Activated CD4-positive, alpha-beta T cell treated with anti-CD3 and anti-CD28 coated beads, Interleukin-10, Interleukin-2, amounts not matched to agents 100 ng/mL and 50 ng/mL, durations not matched to agents 16 hours and 8 hours (primary cell): ENCODE measurements at regions not wholly inside any gene's neighbourhood (a gene's known extent, or its start where the extent isn't known, plus 50 kb on each side); places are given as distances from the start of the nearest gene placed in this dataset.
"Not testable (repeated sequence)": the region's sequence is repeated elsewhere in the genome, so short reads cannot be mapped to it uniquely, and the experiment has no call there.

Experiments used
- DNase-seq: peaks from one replicate; pipeline ENCODE4 v3.0.0-alpha.2; 2020

GRCh38 chr12:34198924-34199323 lies 176.6 kb downstream of the ALG10 start:
- DNase-seq = no peak

GRCh38 chr12:34203866-34204620 lies 181.7 kb downstream of the ALG10 start:
- no peak for DNase-seq

DNA sequence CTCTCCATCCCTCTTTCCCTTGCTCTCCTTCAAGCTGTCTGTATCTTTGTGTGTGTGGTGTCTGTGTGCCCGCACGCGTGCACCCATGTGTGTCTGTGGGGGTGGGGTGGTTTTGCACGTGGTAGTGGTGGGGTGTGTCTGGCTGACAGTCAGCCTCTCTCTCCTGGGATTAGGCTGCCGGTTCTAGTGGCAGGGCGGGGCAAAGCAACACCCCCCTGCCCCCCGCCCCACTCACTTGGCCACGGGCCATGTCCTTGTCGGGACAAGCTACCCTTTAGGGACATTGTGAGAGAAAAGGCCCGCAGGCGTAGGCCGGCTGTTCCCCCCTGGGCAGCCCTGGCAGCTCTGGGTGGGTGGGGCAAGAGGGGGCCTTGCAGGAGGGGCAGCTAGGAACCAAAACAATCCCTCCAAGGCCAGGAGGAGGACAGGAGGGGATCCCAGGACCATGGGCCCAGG lies 182.6 kb downstream of the ALG10 start:
- no peak for DNase-seq

GRCh38 chr12:34205401-34205800 lies 183.1 kb downstream of the ALG10 start:
- no peak for DNase-seq

DNA sequence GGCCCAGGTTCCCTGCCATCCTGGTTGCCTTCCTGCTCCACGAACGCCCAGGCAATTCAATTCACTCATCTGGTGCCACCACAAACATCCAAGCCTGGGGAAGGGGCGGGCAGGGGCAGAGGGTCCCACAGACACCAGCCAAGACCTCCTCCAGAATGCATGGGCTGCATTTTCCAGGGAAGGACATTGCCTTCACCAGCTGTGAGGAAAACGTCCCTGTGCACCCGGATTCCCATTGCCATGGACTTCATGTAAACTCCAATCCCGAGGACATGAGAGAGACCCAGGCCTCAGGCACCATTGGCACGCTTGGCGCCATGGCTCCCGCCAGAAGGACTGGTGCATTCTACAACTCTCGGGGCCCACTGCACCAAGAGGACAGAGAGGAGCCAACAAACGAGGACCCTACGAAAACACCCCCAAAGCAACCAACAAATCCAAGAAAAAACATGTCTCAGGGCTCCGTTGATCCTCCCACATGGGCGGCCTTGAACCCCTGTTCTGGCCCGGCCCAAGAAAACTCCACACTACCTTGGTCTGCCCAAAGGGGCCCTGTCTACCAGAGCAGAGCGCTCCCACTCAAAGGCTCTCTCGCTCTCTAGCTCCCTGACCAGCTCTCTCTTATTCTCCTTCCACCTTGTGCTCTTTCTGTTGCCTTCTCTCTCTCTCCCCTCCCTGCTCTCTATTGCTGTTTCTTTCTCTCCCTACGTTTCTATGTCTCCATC lies 183.9 kb downstream of the ALG10 start:
- no peak for DNase-seq

DNA sequence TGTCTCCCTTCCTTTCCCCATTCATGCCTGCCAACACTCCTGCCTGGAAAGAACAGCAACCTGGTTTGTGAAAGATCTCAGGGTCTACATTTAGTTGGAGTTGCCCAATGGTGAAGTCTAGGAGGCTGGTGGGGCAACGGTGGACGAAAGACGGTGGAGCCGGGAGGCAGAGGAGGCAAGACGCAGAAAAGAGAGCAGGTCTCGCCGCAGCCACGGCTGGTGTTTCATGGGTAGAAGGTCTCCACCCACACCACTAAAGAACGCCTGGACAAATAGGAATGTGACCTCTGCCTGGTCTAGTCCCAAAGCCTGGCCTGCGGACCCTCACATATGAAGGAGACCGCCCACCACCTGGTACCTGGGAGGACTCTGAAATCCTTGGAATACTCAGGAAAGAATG lies 185.6 kb downstream of the ALG10 start:
- no peak for DNase-seq

- DNase-seq = no peak
These were observed 186.3 kb downstream of the ALG10 start for GRCh38 chr12:34208331-34209258.

DNA sequence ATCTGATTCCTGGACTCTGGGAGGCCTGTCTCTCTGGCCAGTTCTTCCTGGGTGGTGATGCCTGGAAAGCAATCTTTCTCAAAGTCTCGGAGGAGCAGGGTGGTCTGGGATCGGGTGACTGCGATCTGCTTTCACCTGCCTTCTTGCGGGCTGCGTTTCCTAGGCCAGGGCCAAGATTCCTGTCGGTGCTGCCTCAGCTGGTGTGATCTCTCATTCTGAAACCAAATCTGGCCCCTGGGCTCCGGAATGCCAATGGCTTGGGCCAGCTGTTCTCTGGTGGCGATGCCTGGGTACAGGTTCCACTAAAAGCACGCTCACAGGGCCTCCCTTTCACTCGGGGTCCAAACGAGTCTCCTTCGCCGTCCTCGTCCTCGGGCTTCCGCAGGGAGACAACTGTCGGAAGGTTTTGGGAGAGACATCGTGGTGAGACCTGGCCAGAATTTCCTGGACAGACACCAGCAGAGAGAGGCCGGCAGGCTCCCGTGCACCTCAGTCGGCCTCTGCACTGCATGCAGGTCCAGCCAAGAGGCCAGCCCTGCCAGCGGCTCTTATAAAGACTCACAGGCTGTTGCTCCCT lies 187.1 kb downstream of the ALG10 start:
- no peak for DNase-seq

GRCh38 chr12:34210183-34210582 lies 187.9 kb downstream of the ALG10 start:
- DNase-seq = no peak

- no peak for DNase-seq
These were observed 188.6 kb downstream of the ALG10 start for GRCh38 chr12:34210689-34211530.

DNA sequence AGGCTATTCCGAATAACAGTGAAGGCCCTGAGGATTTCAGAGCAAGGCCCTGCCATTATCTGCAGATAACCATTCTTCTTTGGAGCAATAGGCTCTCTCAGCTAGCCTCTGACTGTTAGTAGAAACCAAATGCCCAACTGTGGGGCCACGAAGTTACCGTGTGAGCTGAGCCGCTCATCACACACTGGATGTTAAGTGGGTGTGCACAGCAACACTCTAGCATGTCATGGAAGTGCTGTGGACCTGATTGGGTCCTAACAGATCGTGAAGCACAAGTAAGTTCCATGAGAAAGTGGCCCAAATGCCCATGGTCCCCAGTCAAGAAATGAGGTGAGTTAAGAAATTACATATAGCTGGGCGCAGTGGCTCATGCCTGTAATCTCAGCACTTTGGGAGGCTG lies 190.4 kb downstream of the ALG10 start:
- DNase-seq = no peak

- no peak for DNase-seq
These were observed 191.7 kb downstream of the ALG10 start for GRCh38 chr12:34214011-34214410.

DNA sequence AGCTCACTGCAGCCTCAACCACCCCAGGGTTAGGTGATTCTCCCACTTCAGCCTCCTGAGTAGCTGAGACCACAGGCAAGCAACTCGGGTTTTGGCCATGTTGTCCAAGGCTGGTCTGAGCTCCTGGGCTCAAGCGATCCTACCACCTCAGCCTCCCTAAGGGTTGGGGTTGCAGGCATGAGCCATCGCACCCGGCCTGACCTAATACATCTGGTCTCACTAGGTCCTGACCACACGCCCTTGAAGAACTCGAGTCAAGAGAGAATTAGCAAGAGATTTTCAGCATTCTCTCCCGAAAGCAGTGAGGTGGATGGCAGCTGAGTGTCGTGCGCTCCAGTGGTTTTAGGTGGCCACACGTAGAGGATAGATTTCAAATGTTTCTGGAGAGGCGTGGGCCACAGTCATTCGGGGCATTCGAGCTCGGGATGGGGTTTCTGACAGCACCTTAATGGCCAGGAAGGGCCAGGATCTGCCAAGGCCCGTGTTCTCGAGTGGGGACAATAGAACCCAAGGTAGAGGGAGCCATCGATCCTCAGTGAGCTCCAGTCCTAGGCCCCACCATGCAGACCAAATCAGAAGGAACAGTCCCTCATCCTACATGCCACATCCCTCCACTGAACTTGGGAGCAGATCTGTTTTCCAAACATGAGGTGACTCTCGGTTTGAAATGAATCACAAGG lies 193.1 kb downstream of the ALG10 start:
- DNase-seq = no peak

- no peak for DNase-seq
These were observed 193.6 kb downstream of the ALG10 start for GRCh38 chr12:34215893-34216285.

GRCh38 chr12:34217660-34218059 lies 195.4 kb downstream of the ALG10 start:
- no peak for DNase-seq

DNA sequence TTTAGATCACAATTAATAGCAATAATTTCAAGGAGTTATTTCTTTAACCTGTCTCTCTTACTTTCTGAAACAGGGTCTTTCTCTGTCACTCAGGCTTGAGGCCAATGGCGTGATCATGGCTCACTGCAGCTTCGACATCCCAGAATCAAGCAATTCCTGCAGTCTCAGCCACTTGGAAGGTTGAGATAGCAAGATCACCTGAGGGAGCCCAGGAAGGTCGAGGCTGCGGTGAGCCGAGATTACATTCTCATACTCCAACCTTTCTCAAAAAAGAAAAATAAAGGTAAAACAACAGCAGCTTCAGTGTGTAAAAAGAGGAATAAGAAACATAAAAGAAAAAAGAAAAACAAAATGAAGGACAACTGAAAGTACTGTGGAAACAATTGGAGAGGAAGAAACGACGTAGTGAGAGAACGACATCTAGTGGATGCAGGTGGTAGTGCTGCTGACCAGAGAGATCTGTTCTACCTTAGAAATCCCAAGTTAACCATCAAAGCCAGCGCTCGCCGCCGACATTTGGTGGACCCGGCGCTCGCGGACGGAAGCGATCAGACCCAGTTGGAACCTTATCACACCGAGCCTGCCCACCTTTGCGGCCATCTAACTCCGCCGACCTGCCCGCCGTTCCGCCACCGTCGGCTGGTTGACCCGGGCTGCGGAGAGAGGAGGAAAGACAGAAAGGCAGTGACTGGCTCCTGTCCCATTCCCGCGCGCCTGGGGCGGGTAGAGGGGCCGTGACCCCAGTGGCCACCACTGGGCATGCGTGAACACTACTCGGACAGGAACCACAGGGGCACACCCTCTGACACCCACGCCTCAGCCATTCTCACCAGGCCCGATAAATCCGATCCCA lies 196.1 kb downstream of the ALG10 start:
- DNase-seq = peak; percentile 74

GRCh38 chr12:34219046-34219770 lies 196.9 kb downstream of the ALG10 start:
- no peak for DNase-seq

GRCh38 chr12:34220079-34220478 lies 197.8 kb downstream of the ALG10 start:
- not testable (repeated sequence) for DNase-seq

DNA sequence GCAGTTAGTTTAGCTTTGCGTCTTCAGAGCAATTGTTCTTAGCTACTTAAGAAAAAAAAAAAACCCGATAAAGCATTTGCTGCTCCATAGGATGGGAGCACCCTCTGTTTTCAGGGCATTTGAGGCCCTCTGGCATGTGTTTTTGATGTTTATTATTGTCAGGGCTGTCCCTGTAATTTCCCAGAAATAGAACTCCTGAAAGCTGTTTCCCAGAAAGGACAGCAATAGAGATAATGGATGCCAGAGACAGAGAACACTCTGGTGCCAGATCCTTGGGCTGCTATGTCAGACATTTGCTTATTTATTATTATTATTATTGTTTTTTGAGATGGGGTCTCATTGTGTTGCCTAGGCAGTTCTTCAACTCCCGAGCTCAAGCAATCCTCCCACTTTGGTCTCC lies 201.3 kb downstream of the ALG10 start:
- DNase-seq = no peak

- DNase-seq = not testable (repeated sequence)
These were observed 203.7 kb downstream of the ALG10 start for GRCh38 chr12:34226044-34226443.
